ENCODE measurements at regions not wholly inside any gene's neighbourhood (a gene's known extent, or its start where the extent isn't known, plus 50 kb on each side); places are given as distances from the start of the nearest gene placed in this dataset.

GRCh38 chr7:156543699-156544598 is 96.6 kb upstream of the RNF32 start:
- no peak overlapping the region for H3K4me3 ChIP-seq (ENCODE audit: insufficient read depth, low read length, poor library complexity, severe bottlenecking)
- no peak overlapping the region for H2AFZ ChIP-seq (ENCODE audit: low read depth, low read length, severe bottlenecking)
- no peaks in the 10 kb centered on the region for H3K9me3 ChIP-seq (ENCODE audit: insufficient read depth, low read length)
- no peaks in the 10 kb centered on the region for H3K36me3 ChIP-seq (ENCODE audit: low read length)
- no peaks in the 10 kb centered on the region for H3K9me2 ChIP-seq (replicated peaks; ENCODE audit: insufficient read depth, low read length)
- H3K79me2 ChIP-seq (ENCODE audit: insufficient read depth, low read length) = no peaks in the 10 kb centered on the region
- no peak overlapping the region for H3K27ac ChIP-seq (ENCODE audit: low read depth, low read length)
- no peaks in the 10 kb centered on the region for H3K27me3 ChIP-seq (ENCODE audit: low read length)
- no peak overlapping the region for H3K9ac ChIP-seq (ENCODE audit: low read length)
- no peak for TF ChIP-seq EZH2phosphoT487 (conservative IDR thresholded peaks at IDR 0.05; ENCODE audit: low read length)
- TF ChIP-seq CTCF (IDR thresholded peaks at IDR 0.05; ENCODE audit: insufficient read depth, low read length, poor library complexity, severe bottlenecking) = no peak
- H3K4me2 ChIP-seq (ENCODE audit: low read depth, low read length, poor library complexity, severe bottlenecking) = no peak overlapping the region
- H4K20me1 ChIP-seq (ENCODE audit: low read depth, low read length) = no peaks in the 10 kb centered on the region
- no peaks in the 10 kb centered on the region for H3F3A ChIP-seq (ENCODE audit: insufficient read depth)

- Histone ChIP-seq H3K4me2 (ENCODE audit: low read depth, low read length, poor library complexity, severe bottlenecking) (no peak overlapping the region), H3F3A (ENCODE audit: insufficient read depth) (no peaks in the 10 kb centered on the region), H3K36me3 (ENCODE audit: low read length) (no peaks in the 10 kb centered on the region), H4K20me1 (ENCODE audit: low read depth, low read length) (no peaks in the 10 kb centered on the region), H3K27me3 (ENCODE audit: low read length) (no peaks in the 10 kb centered on the region), H3K27ac (ENCODE audit: low read depth, low read length) (no peak overlapping the region), H3K79me2 (ENCODE audit: insufficient read depth, low read length) (no peaks in the 10 kb centered on the region), H2AFZ (ENCODE audit: low read depth, low read length, severe bottlenecking) (no peak overlapping the region), H3K9me2 (replicated peaks; ENCODE audit: insufficient read depth, low read length) (no peaks in the 10 kb centered on the region), H3K9me3 (ENCODE audit: insufficient read depth, low read length) (no peaks in the 10 kb centered on the region), H3K4me3 (ENCODE audit: insufficient read depth, low read length, poor library complexity, severe bottlenecking) (no peak overlapping the region), H3K9ac (ENCODE audit: low read length) (no peak overlapping the region)
- TF ChIP-seq CTCF (IDR thresholded peaks at IDR 0.05; ENCODE audit: insufficient read depth, low read length, poor library complexity, severe bottlenecking) (no peak), EZH2phosphoT487 (conservative IDR thresholded peaks at IDR 0.05; ENCODE audit: low read length) (no peak)
Measured at GRCh38 chr7:156540619-156541165, 99.9 kb upstream of the RNF32 start.

GRCh38 chr7:156539999-156540398 is 100.6 kb upstream of the RNF32 start:
- Histone ChIP-seq H3K9ac (ENCODE audit: low read length) (no peak overlapping the region), H3K9me3 (ENCODE audit: insufficient read depth, low read length) (no peaks in the 10 kb centered on the region), H4K20me1 (ENCODE audit: low read depth, low read length) (no peaks in the 10 kb centered on the region), H3K36me3 (ENCODE audit: low read length) (no peaks in the 10 kb centered on the region), H3K4me2 (ENCODE audit: low read depth, low read length, poor library complexity, severe bottlenecking) (no peak overlapping the region), H3K27me3 (ENCODE audit: low read length) (no peaks in the 10 kb centered on the region), H2AFZ (ENCODE audit: low read depth, low read length, severe bottlenecking) (no peak overlapping the region), H3K27ac (ENCODE audit: low read depth, low read length) (no peak overlapping the region), H3K79me2 (ENCODE audit: insufficient read depth, low read length) (no peaks in the 10 kb centered on the region), H3K4me3 (ENCODE audit: insufficient read depth, low read length, poor library complexity, severe bottlenecking) (no peak overlapping the region), H3F3A (ENCODE audit: insufficient read depth) (no peaks in the 10 kb centered on the region), H3K9me2 (replicated peaks; ENCODE audit: insufficient read depth, low read length) (no peaks in the 10 kb centered on the region)
- TF ChIP-seq EZH2phosphoT487 (conservative IDR thresholded peaks at IDR 0.05; ENCODE audit: low read length) (no peak), CTCF (IDR thresholded peaks at IDR 0.05; ENCODE audit: insufficient read depth, low read length, poor library complexity, severe bottlenecking) (no peak)
